Sigmoid colon (tissue), 6 donors: ENCODE measurements at regions not wholly inside any gene's neighbourhood (a gene's known extent, or its start where the extent isn't known, plus 50 kb on each side); places are given as distances from the start of the nearest gene placed in this dataset.

Experiments
- DNase-seq: peaks from one replicate; pipeline ENCODE4 v3.0.0-alpha.2; 2019
- H3K27ac ChIP-seq, 4 donors: fragments of 200-600 bp; sonication (generic); one replicate each; pipeline ENCODE4 v1.5.1; 2016 to 2019; ENCODE audit warnings: mild to moderate bottlenecking in 1 of 4
- H3K27me3 ChIP-seq, 3 donors: fragments of 200-600 bp; sonication (generic); one replicate each; pipeline ENCODE4 v1.5.1; 2019; ENCODE audit warnings: mild to moderate bottlenecking in 1 of 3
- H3K36me3 ChIP-seq, 4 donors: fragments of 200-600 bp; sonication (generic); one replicate each; pipeline ENCODE4 v1.5.1; 2016 to 2019
- H3K4me1 ChIP-seq, 4 donors: fragments of 200-600 bp; sonication (generic); one replicate each; pipeline ENCODE4 v1.5.1; 2017 to 2019
- H3K4me3 ChIP-seq, 4 donors: fragments of 200-600 bp; sonication (generic); one replicate each; pipeline ENCODE4 v1.5.1; 2017 to 2019; ENCODE audit warnings: mild to moderate bottlenecking in 2 of 4, moderate library complexity in 1 of 4
- H3K9me3 ChIP-seq, 4 donors: fragments of 200-600 bp in 3 of 4; sonication (generic) in 3 of 4; one replicate each; pipeline versions ENCODE4 v1.5.1 to v1.6.1; 2013 to 2019
- CTCF ChIP-seq, 4 experiments: fragments of 450-650 bp in 3 of 4; fragments of 200-600 bp in 1 of 4; IDR thresholded peaks; one replicate each; pipeline ENCODE4 v1.5.1; 2016 to 2019; ENCODE audit warnings: antibody characterized with exemption in 4 of 4, mild to moderate bottlenecking in 3 of 4, moderate library complexity in 2 of 4
- EP300 ChIP-seq, 4 donors: sonication (generic); formaldehyde crosslinking; IDR thresholded peaks; one replicate each; pipeline ENCODE4 v1.6.1; 2017; ENCODE audit warnings: antibody characterized with exemption in 4 of 4
- POLR2A ChIP-seq, 2 donors: fragments of 450-650 bp; IDR thresholded peaks; one replicate each; pipeline ENCODE4 v1.6.1; 2016; ENCODE audit warnings: antibody characterized with exemption in 2 of 2, mild to moderate bottlenecking in 2 of 2, moderate library complexity in 2 of 2
- POLR2AphosphoS5 ChIP-seq, 4 donors: sonication (generic); formaldehyde crosslinking; IDR thresholded peaks; one replicate each; pipeline ENCODE4 v1.6.1; 2017; ENCODE audit warnings: antibody characterized with exemption in 4 of 4
- WGBS, 2 donors: extraction: QIAGEN DNeasy Blood & Tissue Kit; methylation state at CpG; one replicate each; pipeline ENCODE4 v1.1.7; 2013; 5-methylcytosine and 5-hydroxymethylcytosine counted together
- intact Hi-C: fragments of 100-400 bp; cut with DNase I; formaldehyde crosslinking; loops from one replicate; pipeline ENCODE4 v1.15.1; 2023
- donor health status: healthy with polysubstance abuse.
- donor health status: healthy.

GRCh38 chr2:107306881-107307280, 420.9 kb upstream of the ST6GAL2 start:
- Histone ChIP-seq H3K4me3 (no peak overlapping the region), H3K36me3 (no peaks in the 10 kb centered on the region), H3K9me3 (no peaks in the 10 kb centered on the region), H3K27ac (no peak overlapping the region), H3K4me1 (no peaks in the 10 kb centered on the region), H3K27me3 (no peaks in the 10 kb centered on the region)
- WGBS, 2 donors, result 51 to 74% methylated on average over 2 of the region's 2 CpGs
- no peak for DNase-seq
- TF ChIP-seq EP300 (IDR thresholded peaks at IDR 0.05) (no peak), CTCF (IDR thresholded peaks at IDR 0.05) (no peak), POLR2AphosphoS5 (IDR thresholded peaks at IDR 0.05) (no peak), POLR2A (IDR thresholded peaks at IDR 0.05) (no peak)
- intact Hi-C loops, result no loop called here

GRCh38 chr2:107308835-107309234, 422.9 kb upstream of the ST6GAL2 start:
- H3K9me3 ChIP-seq, result no peaks in the 10 kb centered on the region
- 85 to 88% methylated on average over 1 of the region's 1 CpG for WGBS, 2 donors
- no peak for DNase-seq
- H3K4me1 ChIP-seq, result no peaks in the 10 kb centered on the region
- intact Hi-C loops, result no loop called here
- no peak overlapping the region for H3K4me3 ChIP-seq
- H3K27ac ChIP-seq, result no peak overlapping the region
- H3K36me3 ChIP-seq, result no peaks in the 10 kb centered on the region
- H3K27me3 ChIP-seq, result no peaks in the 10 kb centered on the region
- no peak for TF ChIP-seq CTCF (IDR thresholded peaks at IDR 0.05)
- no peak for TF ChIP-seq POLR2AphosphoS5 (IDR thresholded peaks at IDR 0.05)
- no peak for TF ChIP-seq EP300 (IDR thresholded peaks at IDR 0.05)
- no peak for TF ChIP-seq POLR2A (IDR thresholded peaks at IDR 0.05)

- intact Hi-C loops, result no loop called here
- Histone ChIP-seq H3K36me3 (no peaks in the 10 kb centered on the region), H3K9me3 (no peaks in the 10 kb centered on the region), H3K27ac (no peak overlapping the region), H3K27me3 (no peaks in the 10 kb centered on the region), H3K4me1 (no peaks in the 10 kb centered on the region), H3K4me3 (no peak overlapping the region)
- TF ChIP-seq EP300 (IDR thresholded peaks at IDR 0.05) (no peak), CTCF (IDR thresholded peaks at IDR 0.05) (no peak), POLR2AphosphoS5 (IDR thresholded peaks at IDR 0.05) (no peak), POLR2A (IDR thresholded peaks at IDR 0.05) (no peak)
- 87 to 88% methylated on average over 4 of the region's 4 CpGs for WGBS, 2 donors
- no peak for DNase-seq
Measured at GRCh38 chr2:107312240-107312639, 426.3 kb upstream of the ST6GAL2 start.

GRCh38 chr2:107313316-107313715, 427.3 kb upstream of the ST6GAL2 start:
- WGBS, 2 donors, result 15 to 59% methylated on average over 1 of the region's 1 CpG
- intact Hi-C loops, result no loop called here
- TF ChIP-seq POLR2AphosphoS5 (IDR thresholded peaks at IDR 0.05) (no peak), CTCF (IDR thresholded peaks at IDR 0.05) (no peak)
- no peak for DNase-seq
- H3K27me3 ChIP-seq, result no peaks in the 10 kb centered on the region
- no peak overlapping the region for H3K4me3 ChIP-seq
- H3K4me1 ChIP-seq, result no peaks in the 10 kb centered on the region
- no peak overlapping the region for H3K27ac ChIP-seq
- no peaks in the 10 kb centered on the region for H3K36me3 ChIP-seq
- no peaks in the 10 kb centered on the region for H3K9me3 ChIP-seq

- H3K4me3 ChIP-seq, result no peak overlapping the region
- no peaks in the 10 kb centered on the region for H3K36me3 ChIP-seq
- no peaks in the 10 kb centered on the region for H3K4me1 ChIP-seq
- TF ChIP-seq EP300 (IDR thresholded peaks at IDR 0.05) (no peak), POLR2A (IDR thresholded peaks at IDR 0.05) (no peak), POLR2AphosphoS5 (IDR thresholded peaks at IDR 0.05) (no peak), CTCF (IDR thresholded peaks at IDR 0.05) (no peak)
- no peaks in the 10 kb centered on the region for H3K27me3 ChIP-seq
- DNase-seq, result no peak
- no peaks in the 10 kb centered on the region for H3K9me3 ChIP-seq
- no peak overlapping the region for H3K27ac ChIP-seq
- intact Hi-C loops, result no loop called here
- 80 to 94% methylated on average over 1 of the region's 1 CpG for WGBS, 2 donors
Measured at GRCh38 chr2:107320881-107321280, 434.9 kb upstream of the ST6GAL2 start.
